ENCODE measurements at regions not wholly inside any gene's neighbourhood (a gene's known extent, or its start where the extent isn't known, plus 50 kb on each side); places are given as distances from the start of the nearest gene placed in this dataset.
A peak's percentile ranks its signal among the peaks of the same experiment; 100 is the strongest.

DNA sequence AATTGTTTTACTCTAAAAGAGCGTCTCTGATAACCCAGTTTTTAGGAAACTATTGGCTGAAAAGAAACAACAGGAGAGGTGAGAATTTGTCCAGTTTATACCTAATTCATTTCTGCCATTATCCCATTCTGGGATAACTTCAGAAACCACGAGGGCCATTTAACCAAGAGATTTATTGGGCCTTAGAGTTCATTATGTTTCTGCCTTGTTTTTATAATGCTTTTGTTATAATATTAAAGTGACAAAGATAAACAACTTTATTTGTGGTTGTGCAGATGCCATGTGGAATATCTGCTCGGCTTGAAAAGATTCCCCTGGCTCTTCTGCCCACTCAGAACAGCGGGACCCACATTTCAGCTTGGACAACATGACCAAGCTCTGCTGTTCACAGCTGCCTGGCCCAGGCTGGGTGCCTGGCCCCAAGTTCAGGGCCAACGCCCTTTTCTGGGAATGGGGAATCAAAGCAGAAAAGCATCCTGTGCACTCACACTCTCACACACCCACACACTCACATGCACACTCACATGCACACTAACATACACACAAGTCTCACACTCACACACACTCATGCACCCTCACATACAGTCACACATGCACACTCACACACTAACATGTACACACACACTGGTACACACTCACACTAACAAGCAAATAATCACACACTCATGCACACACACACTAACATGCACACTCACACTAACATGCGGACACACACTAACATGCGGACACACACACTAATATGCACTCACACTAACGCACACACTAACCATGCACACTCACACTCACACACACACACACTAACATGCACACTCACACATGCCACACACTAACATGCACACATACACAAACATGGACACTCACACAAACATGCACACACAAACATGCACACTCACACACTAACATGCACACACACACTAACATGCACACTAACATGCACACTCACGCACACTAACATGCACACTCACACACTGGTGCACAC, 86.7 kb upstream of the NEDD9 start:
- Mint-ChIP-seq H3K27me3 (no peaks in the 10 kb centered on the region), H3K9me3 (no peaks in the 10 kb centered on the region), H3K27ac (peak overlapping the region; percentile 85), H3K4me1 (ENCODE audit: low read depth) (peaks cover 40% of the 10 kb centered on the region), H3K36me3 (ENCODE audit: low read depth) (peaks cover 61% of the 10 kb centered on the region), H3K4me3 (no peak overlapping the region)
- POLR2A ChIA-PET, result no interaction called here
- intact Hi-C loops (cut with DNase I, micrococcal nuclease), result loop anchor here in 1 of 2 experiments (2.0 kb wide), 1 partner anchor 86 kb away; the partner anchor contains the start of gene NEDD9
- TF ChIP-seq, protein P1, sequence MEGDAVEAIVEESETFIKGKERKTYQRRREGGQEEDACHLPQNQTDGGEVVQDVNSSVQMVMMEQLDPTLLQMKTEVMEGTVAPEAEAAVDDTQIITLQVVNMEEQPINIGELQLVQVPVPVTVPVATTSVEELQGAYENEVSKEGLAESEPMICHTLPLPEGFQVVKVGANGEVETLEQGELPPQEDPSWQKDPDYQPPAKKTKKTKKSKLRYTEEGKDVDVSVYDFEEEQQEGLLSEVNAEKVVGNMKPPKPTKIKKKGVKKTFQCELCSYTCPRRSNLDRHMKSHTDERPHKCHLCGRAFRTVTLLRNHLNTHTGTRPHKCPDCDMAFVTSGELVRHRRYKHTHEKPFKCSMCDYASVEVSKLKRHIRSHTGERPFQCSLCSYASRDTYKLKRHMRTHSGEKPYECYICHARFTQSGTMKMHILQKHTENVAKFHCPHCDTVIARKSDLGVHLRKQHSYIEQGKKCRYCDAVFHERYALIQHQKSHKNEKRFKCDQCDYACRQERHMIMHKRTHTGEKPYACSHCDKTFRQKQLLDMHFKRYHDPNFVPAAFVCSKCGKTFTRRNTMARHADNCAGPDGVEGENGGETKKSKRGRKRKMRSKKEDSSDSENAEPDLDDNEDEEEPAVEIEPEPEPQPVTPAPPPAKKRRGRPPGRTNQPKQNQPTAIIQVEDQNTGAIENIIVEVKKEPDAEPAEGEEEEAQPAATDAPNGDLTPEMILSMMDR (IDR thresholded peaks at IDR 0.05), result no peak
- Histone ChIP-seq H3K4me3 (ENCODE audit: low read length) (no peak overlapping the region), H3K4me1 (ENCODE audit: insufficient read depth, low read length) (peaks cover 34% of the 10 kb centered on the region), H3K9me3 (ENCODE audit: control insufficient read depth in 1 of 2, insufficient read depth in 1 of 2, low read length in 2 of 2) (no peaks in the 10 kb centered on the region), H3K27ac (ENCODE audit: low read depth in 1 of 2, low read length in 2 of 2) (peak overlapping the region in 1 of 2 donors; percentile 47), H3K36me3 (ENCODE audit: insufficient read depth, low read length) (peaks cover 13% of the 10 kb centered on the region), H3K27me3 (ENCODE audit: control insufficient read depth in 1 of 2, insufficient read depth in 2 of 2, low read length in 2 of 2) (no peaks in the 10 kb centered on the region)
- CTCF ChIA-PET, result interaction anchor here (0.8 to 1.0 kb wide), 2 partner anchors 94 to 175 kb away, joined by 3 read pairs; no protein-coding TSS in a partner anchor
- ATAC-seq (ENCODE audit: poor library complexity) (no peak), DNase-seq (no peak)

DNA sequence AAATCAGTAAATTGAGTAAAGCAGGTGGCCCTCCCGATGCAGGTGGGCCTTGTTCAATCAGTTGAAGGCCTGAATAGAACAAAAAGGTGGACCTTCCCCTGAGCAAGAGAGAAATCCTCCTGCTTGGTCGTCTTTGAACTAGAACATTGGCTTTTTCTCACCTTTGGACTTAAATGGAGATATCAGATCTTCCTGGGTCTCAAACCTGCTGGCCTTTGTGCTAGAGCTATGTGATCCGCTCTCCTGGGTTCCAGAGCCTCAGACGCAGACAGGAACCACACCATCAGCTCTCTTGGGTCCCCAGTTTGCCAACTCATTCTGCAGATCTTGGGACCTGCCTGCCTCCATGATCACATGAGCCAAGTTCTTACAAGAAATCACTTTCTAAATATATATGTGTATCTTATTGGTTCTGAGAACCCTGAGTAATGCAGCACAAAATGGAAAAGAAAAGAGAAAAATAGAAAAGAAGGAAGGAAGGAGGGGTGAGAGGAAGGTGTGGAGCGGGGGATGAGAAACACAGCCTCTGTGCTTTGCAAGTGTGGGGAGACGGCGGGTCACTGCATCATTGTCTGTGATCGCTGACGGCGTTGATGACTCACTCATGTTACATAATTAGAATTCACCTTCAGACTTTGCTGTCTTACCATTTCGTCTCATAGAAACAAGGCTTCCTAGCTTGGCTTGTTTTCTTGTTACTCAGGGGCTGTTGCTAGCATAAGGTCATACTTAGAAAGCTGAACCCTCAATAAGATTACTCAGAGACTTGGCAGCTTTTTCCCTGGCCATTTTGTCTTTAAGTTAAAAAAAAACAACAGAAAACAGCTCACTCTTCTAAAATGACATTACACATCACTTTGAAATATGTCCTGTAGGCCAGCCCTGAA, 85.7 kb upstream of the NEDD9 start:
- H3K4me1 Mint-ChIP-seq (ENCODE audit: low read depth), result peaks cover 39% of the 10 kb centered on the region
- DNase-seq (peak; percentile 35 to 91 (median 54)), ATAC-seq (ENCODE audit: poor library complexity) (peak; percentile 90)
- peak overlapping the region; percentile 85 for H3K27ac Mint-ChIP-seq
- Histone ChIP-seq H3K4me1 (ENCODE audit: insufficient read depth, low read length) (peaks cover 24% of the 10 kb centered on the region), H3K9me3 (ENCODE audit: control insufficient read depth in 1 of 2, insufficient read depth in 1 of 2, low read length in 2 of 2) (no peaks in the 10 kb centered on the region), H3K27ac (ENCODE audit: low read depth in 1 of 2, low read length in 2 of 2) (peak overlapping the region in 1 of 2 donors; percentile 47), H3K36me3 (ENCODE audit: insufficient read depth, low read length) (peaks cover 5% of the 10 kb centered on the region), H3K27me3 (ENCODE audit: control insufficient read depth in 1 of 2, insufficient read depth in 2 of 2, low read length in 2 of 2) (no peaks in the 10 kb centered on the region), H3K4me3 (ENCODE audit: low read length) (no peak overlapping the region)
- peaks cover 65% of the 10 kb centered on the region for H3K36me3 Mint-ChIP-seq (ENCODE audit: low read depth)
- TF ChIP-seq, protein P1 (IDR thresholded peaks at IDR 0.05), result no peak
- no peaks in the 10 kb centered on the region for H3K9me3 Mint-ChIP-seq
- ChIA-PET POLR2A (no interaction called here), CTCF (interaction anchor here (0.8 to 1.0 kb wide), 2 partner anchors 95 to 174 kb away, joined by 3 read pairs; no protein-coding TSS in a partner anchor)
- intact Hi-C loops (cut with DNase I, micrococcal nuclease), result loop anchor here in 1 of 2 experiments (2.0 kb wide), 1 partner anchor 85 kb away; the partner anchor contains the start of gene NEDD9
- no peaks in the 10 kb centered on the region for H3K27me3 Mint-ChIP-seq
- H3K4me3 Mint-ChIP-seq, result peak overlapping the region; percentile 53

DNA sequence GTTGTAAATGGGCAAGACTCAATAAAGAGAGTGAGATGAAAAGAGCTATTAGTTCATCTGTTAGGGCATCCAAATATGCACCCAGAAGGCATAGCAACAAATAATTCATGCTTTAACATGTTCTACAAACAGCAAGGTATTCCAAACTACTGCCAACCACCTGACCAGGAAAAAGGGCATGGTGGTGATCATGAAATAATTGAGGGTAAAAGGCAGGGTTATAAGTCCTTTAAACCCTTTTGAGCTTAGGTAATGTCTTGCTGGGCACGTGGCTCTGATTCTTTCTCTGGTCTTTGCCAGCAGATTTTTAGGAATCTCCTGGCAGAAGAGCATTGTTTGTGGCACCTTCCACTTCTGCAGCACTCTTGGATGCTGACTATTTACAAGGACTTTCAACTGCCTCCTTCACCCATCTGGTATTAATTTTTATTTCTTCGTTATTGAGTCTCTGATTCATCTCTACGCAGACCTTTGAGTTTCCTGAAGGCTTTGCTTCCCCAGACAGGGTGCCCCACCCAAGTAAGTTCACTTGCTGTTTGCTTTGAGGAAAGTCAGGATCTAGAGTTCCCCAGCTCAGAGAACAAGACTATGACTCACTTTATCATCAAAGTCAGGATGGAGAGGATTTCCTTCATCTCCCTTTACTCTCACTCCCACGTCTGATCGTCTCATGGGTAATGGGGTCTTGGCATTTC, 83.4 kb upstream of the NEDD9 start:
- TF ChIP-seq, protein P1 (IDR thresholded peaks at IDR 0.05), result no peak
- DNase-seq, result no peak
- peaks cover 24% of the 10 kb centered on the region for H3K4me1 ChIP-seq (ENCODE audit: insufficient read depth, low read length)
- Mint-ChIP-seq H3K27me3 (no peaks in the 10 kb centered on the region), H3K4me1 (ENCODE audit: low read depth) (peaks cover 32% of the 10 kb centered on the region), H3K9me3 (no peaks in the 10 kb centered on the region), H3K36me3 (ENCODE audit: low read depth) (peaks cover 78% of the 10 kb centered on the region), H3K4me3 (no peak overlapping the region), H3K27ac (no peak overlapping the region)
- H3K27ac ChIP-seq (ENCODE audit: low read depth in 1 of 2, low read length in 2 of 2), result no peak overlapping the region
- no peak overlapping the region for H3K4me3 ChIP-seq (ENCODE audit: low read length)
- intact Hi-C loops (cut with DNase I, micrococcal nuclease), result no loop called here
- POLR2A ChIA-PET, result no interaction called here
- ATAC-seq (ENCODE audit: poor library complexity), result no peak
- peaks cover 12% of the 10 kb centered on the region for H3K36me3 ChIP-seq (ENCODE audit: insufficient read depth, low read length)
- no peaks in the 10 kb centered on the region for H3K9me3 ChIP-seq (ENCODE audit: control insufficient read depth in 1 of 2, insufficient read depth in 1 of 2, low read length in 2 of 2)
- CTCF ChIA-PET, result interaction anchor here (1.0 kb wide), 1 partner anchor 83 kb away, joined by 3 read pairs; the partner anchor contains the start of gene NEDD9
- H3K27me3 ChIP-seq (ENCODE audit: control insufficient read depth in 1 of 2, insufficient read depth in 2 of 2, low read length in 2 of 2), result no peaks in the 10 kb centered on the region
